GM23248 (cell line): ENCODE measurements at regions not wholly inside any gene's neighbourhood (a gene's known extent, or its start where the extent isn't known, plus 50 kb on each side); places are given as distances from the start of the nearest gene placed in this dataset.

ENCODE experiments used
- DNase-seq: peaks from one replicate; pipeline ENCODE4 v3.0.0-alpha.2; 2015
- H2AFZ ChIP-seq: fragments of 200-600 bp; sonication (generic); 2 replicates; pipeline ENCODE4 v1.6.1; 2016; ENCODE audit warnings: antibody characterized with exemption
- H3F3A ChIP-seq: fragments of 200-600 bp; sonication (generic); 2 replicates; pipeline ENCODE4 v1.6.1; 2016; ENCODE audit warnings: mild to moderate bottlenecking, antibody characterized with exemption, mixed run types; ENCODE audit not compliant: insufficient read depth
- H3K27ac ChIP-seq: fragments of 200-600 bp; sonication (generic); 2 replicates; pipeline ENCODE4 v1.5.1; 2016; ENCODE audit warnings: mild to moderate bottlenecking
- H3K27me3 ChIP-seq: fragments of 200-600 bp; sonication (generic); replicated peaks from 2 replicates; pipeline ENCODE4 v1.6.1; 2016; ENCODE audit warnings: mild to moderate bottlenecking; ENCODE audit not compliant: insufficient read depth
- H3K36me3 ChIP-seq: fragments of 200-600 bp; sonication (generic); 2 replicates; pipeline ENCODE4 v1.6.1; 2016; ENCODE audit warnings: low read depth, mild to moderate bottlenecking
- H3K4me1 ChIP-seq: fragments of 200-600 bp; sonication (generic); 2 replicates; pipeline ENCODE4 v1.6.1; 2016; ENCODE audit warnings: mild to moderate bottlenecking; ENCODE audit not compliant: insufficient read depth
- H3K4me2 ChIP-seq: fragments of 200-600 bp; sonication (generic); one replicate; pipeline ENCODE4 v1.6.1; 2016; ENCODE audit warnings: mild to moderate bottlenecking; ENCODE audit not compliant: unreplicated experiment
- H3K4me3 ChIP-seq: fragments of 200-600 bp; sonication (generic); 2 replicates; pipeline ENCODE4 v1.5.1; 2016; ENCODE audit warnings: mild to moderate bottlenecking
- H3K79me2 ChIP-seq: fragments of 200-600 bp; sonication (generic); 2 replicates; pipeline ENCODE4 v1.6.1; 2016; ENCODE audit warnings: mild to moderate bottlenecking; ENCODE audit not compliant: insufficient read depth
- H3K9ac ChIP-seq: fragments of 200-600 bp; sonication (generic); 2 replicates; pipeline ENCODE4 v1.6.1; 2016; ENCODE audit warnings: mild to moderate bottlenecking
- H3K9me2 ChIP-seq: fragments of 200-600 bp; sonication (generic); 2 replicates; pipeline ENCODE4 v1.6.1; 2016; ENCODE audit warnings: mixed run types, mild to moderate bottlenecking, moderate library complexity; ENCODE audit not compliant: insufficient read depth
- H3K9me3 ChIP-seq: fragments of 200-600 bp; sonication (generic); one replicate; pipeline ENCODE4 v1.6.1; 2017; ENCODE audit warnings: low read depth
- H4K20me1 ChIP-seq: fragments of 200-600 bp; sonication (generic); 2 replicates; pipeline ENCODE4 v1.6.0; 2016; ENCODE audit not compliant: insufficient read depth
- EZH2 ChIP-seq: fragments of 200-600 bp; sonication (generic); IDR thresholded peaks from 2 replicates; pipeline ENCODE4 v1.6.1; 2018; ENCODE audit warnings: antibody characterized with exemption, mild to moderate bottlenecking; ENCODE audit not compliant: insufficient read depth, poor library complexity, severe bottlenecking
- EZH2phosphoT487 ChIP-seq: fragments of 200-600 bp; sonication (generic); IDR thresholded peaks from 2 replicates; pipeline ENCODE4 v1.6.1; 2018; ENCODE audit warnings: antibody characterized with exemption, moderate library complexity, mild to moderate bottlenecking, low read depth; ENCODE audit not compliant: insufficient read depth
- WGBS, 2 experiments: methylation state at CpG; one replicate each; pipeline ENCODE4 v1.1.6; 2015 to 2017; ENCODE audit warnings: low lambda C conversion rate in 2 of 2, low coverage in 1 of 2; ENCODE audit errors: missing lambda C conversion rate in 2 of 2; 5-methylcytosine and 5-hydroxymethylcytosine counted together
- in situ Hi-C: fragments of 300-500 bp; cut with MboI; formaldehyde crosslinking; loops from 2 replicates; pipeline ENCODE4 v1.15.0; 2020

GRCh38 chr5:24045046-24045445 is 537.6 kb downstream of the PRDM9 start:
- H3K79me2 ChIP-seq: no peaks in the 10 kb centered on the region
- no peaks in the 10 kb centered on the region for H3K4me1 ChIP-seq
- H2AFZ ChIP-seq: no peak overlapping the region
- in situ Hi-C loops: no loop called here
- H4K20me1 ChIP-seq: no peaks in the 10 kb centered on the region
- H3K4me2 ChIP-seq: no peak overlapping the region
- no peak for DNase-seq
- H3K27me3 ChIP-seq: no peaks in the 10 kb centered on the region
- no peak overlapping the region for H3K27ac ChIP-seq
- 0 out of 2 replicates have a peak, but pooled peaks cover 3% of the 10 kb centered on the region for H3K9me2 ChIP-seq
- no peak for TF ChIP-seq EZH2phosphoT487
- TF ChIP-seq EZH2: no peak
- H3K36me3 ChIP-seq: no peaks in the 10 kb centered on the region
- no peaks in the 10 kb centered on the region for H3F3A ChIP-seq
- H3K9me3 ChIP-seq: no peaks in the 10 kb centered on the region
- H3K9ac ChIP-seq: no peak overlapping the region
- no peak overlapping the region for H3K4me3 ChIP-seq

DNA sequence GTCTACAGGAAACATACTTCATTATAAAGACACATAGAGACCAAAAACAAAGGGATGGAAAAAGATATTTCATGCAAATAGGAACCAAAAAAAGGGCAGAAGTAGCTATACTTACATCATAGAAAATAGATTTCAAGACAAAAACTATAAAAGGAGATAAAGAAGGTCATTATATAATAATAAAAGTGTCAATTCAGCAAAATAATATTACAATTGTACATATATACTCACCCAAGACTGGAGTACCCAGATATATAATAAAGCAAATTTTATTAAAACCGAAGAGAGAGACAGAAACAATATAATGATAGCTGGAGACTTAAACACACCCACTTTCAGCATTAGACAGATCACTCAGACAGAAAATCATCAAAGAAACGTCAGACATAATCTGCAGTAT is 546.3 kb downstream of the PRDM9 start:
- Histone ChIP-seq H3K4me1 (no peaks in the 10 kb centered on the region), H3K36me3 (no peaks in the 10 kb centered on the region), H3K4me3 (no peak overlapping the region), H3K27ac (no peak overlapping the region), H3K9me2 (no peaks in the 10 kb centered on the region), H2AFZ (no peak overlapping the region), H3K9me3 (no peaks in the 10 kb centered on the region), H4K20me1 (no peaks in the 10 kb centered on the region), H3F3A (no peaks in the 10 kb centered on the region), H3K27me3 (no peaks in the 10 kb centered on the region), H3K4me2 (no peak overlapping the region), H3K9ac (no peak overlapping the region), H3K79me2 (no peaks in the 10 kb centered on the region)
- in situ Hi-C loops: no loop called here
- TF ChIP-seq EZH2 (no peak), EZH2phosphoT487 (no peak)
- WGBS, 2 experiments: 58 to 67% methylated on average over 2 of the region's 2 CpGs
- DNase-seq: no peak

- H3K4me2 ChIP-seq: no peak overlapping the region
- H3K9ac ChIP-seq: no peak overlapping the region
- H3K9me2 ChIP-seq: no peaks in the 10 kb centered on the region
- no peaks in the 10 kb centered on the region for H3F3A ChIP-seq
- in situ Hi-C loops: no loop called here
- H3K4me1 ChIP-seq: no peaks in the 10 kb centered on the region
- H3K27ac ChIP-seq: no peak overlapping the region
- H4K20me1 ChIP-seq: no peaks in the 10 kb centered on the region; the same call in 1 of the 2 replicates
- WGBS, 2 experiments: 51 to 69% methylated on average over 2 of the region's 2 CpGs
- H3K27me3 ChIP-seq: no peaks in the 10 kb centered on the region
- TF ChIP-seq EZH2phosphoT487 (no peak), EZH2 (no peak)
- no peaks in the 10 kb centered on the region for H3K9me3 ChIP-seq
- no peaks in the 10 kb centered on the region for H3K36me3 ChIP-seq
- no peak overlapping the region for H3K4me3 ChIP-seq
- no peaks in the 10 kb centered on the region for H3K79me2 ChIP-seq
- DNase-seq: peak; percentile 55
- no peak overlapping the region for H2AFZ ChIP-seq
Measured at GRCh38 chr5:24059006-24059405, 551.6 kb downstream of the PRDM9 start.

GRCh38 chr5:24059716-24060115 is 552.3 kb downstream of the PRDM9 start:
- H3K4me3 ChIP-seq: no peak overlapping the region

GRCh38 chr5:24065779-24066178 is 558.4 kb downstream of the PRDM9 start:
- Histone ChIP-seq H2AFZ (no peak overlapping the region), H3F3A (no peaks in the 10 kb centered on the region), H3K79me2 (no peaks in the 10 kb centered on the region), H3K9me2 (no peaks in the 10 kb centered on the region), H3K9me3 (no peaks in the 10 kb centered on the region), H3K4me1 (no peaks in the 10 kb centered on the region), H3K4me2 (no peak overlapping the region), H4K20me1 (no peaks in the 10 kb centered on the region; the same call in 1 of the 2 replicates), H3K4me3 (no peak overlapping the region), H3K27me3 (no peaks in the 10 kb centered on the region), H3K36me3 (no peaks in the 10 kb centered on the region), H3K27ac (no peak overlapping the region), H3K9ac (no peak overlapping the region)
- TF ChIP-seq EZH2phosphoT487 (no peak), EZH2 (no peak)
- in situ Hi-C loops: no loop called here
- peak; percentile 49 for DNase-seq
- 40 to 54% methylated on average over 4 of the region's 4 CpGs for WGBS, 2 experiments

More at GRCh38 chr5:24059716-24060115, 552.3 kb downstream of the PRDM9 start:
- Histone ChIP-seq H3K27ac (no peak overlapping the region), H3K9me3 (no peaks in the 10 kb centered on the region), H3K79me2 (no peaks in the 10 kb centered on the region), H3K9me2 (no peaks in the 10 kb centered on the region), H4K20me1 (no peaks in the 10 kb centered on the region; the same call in 1 of the 2 replicates), H3K27me3 (no peaks in the 10 kb centered on the region), H3K4me2 (no peak overlapping the region), H3K36me3 (no peaks in the 10 kb centered on the region), H3K4me1 (no peaks in the 10 kb centered on the region), H2AFZ (no peak overlapping the region), H3F3A (no peaks in the 10 kb centered on the region), H3K9ac (no peak overlapping the region)
- TF ChIP-seq EZH2phosphoT487: no peak
- TF ChIP-seq EZH2: no peak
- 72 to 78% methylated on average over 4 of the region's 4 CpGs for WGBS, 2 experiments
- no peak for DNase-seq
- in situ Hi-C loops: no loop called here
